Nephron progenitor cell (in vitro differentiated cells): ENCODE measurements at regions not wholly inside any gene's neighbourhood (a gene's known extent, or its start where the extent isn't known, plus 50 kb on each side); places are given as distances from the start of the nearest gene placed in this dataset.

Experiments
- DNase-seq: peaks from one replicate; pipeline ENCODE4 v3.0.0; 2021
- H3K27ac Mint-ChIP-seq: 2 replicates; pipeline ENCODE4 v1.8.0; 2021; ENCODE audit warnings: mild to moderate bottlenecking, moderate library complexity, mixed read lengths
- H3K27me3 Mint-ChIP-seq: 2 replicates; pipeline ENCODE4 v1.8.0; 2021; ENCODE audit warnings: mild to moderate bottlenecking, low read depth, mixed read lengths; ENCODE audit not compliant: poor library complexity
- H3K36me3 Mint-ChIP-seq: 2 replicates; pipeline ENCODE4 v1.8.0; 2021; ENCODE audit warnings: low read depth, mixed read lengths
- H3K4me1 Mint-ChIP-seq: 2 replicates; pipeline ENCODE4 v1.8.0; 2021; ENCODE audit warnings: mixed read lengths
- H3K4me3 Mint-ChIP-seq: 2 replicates; pipeline ENCODE4 v1.8.0; 2021; ENCODE audit warnings: mild to moderate bottlenecking, moderate library complexity, mixed read lengths
- H3K9me3 Mint-ChIP-seq: 2 replicates; pipeline ENCODE4 v1.8.0; 2021; ENCODE audit warnings: mild to moderate bottlenecking, moderate library complexity, mixed read lengths
- TF ChIP-seq, protein P1 (sequence below): fragments of 200-600 bp; sonication (generic); IDR thresholded peaks from 2 replicates; pipeline ENCODE4 v1.5.0; 2021; ENCODE audit warnings: antibody characterized with exemption

- H3K27ac Mint-ChIP-seq, result peak overlapping the region; percentile 98
- H3K9me3 Mint-ChIP-seq, result peaks cover 23% of the 10 kb centered on the region
- peaks cover 3% of the 10 kb centered on the region for H3K27me3 Mint-ChIP-seq
- DNase-seq, result no peak
- TF ChIP-seq, protein P1, sequence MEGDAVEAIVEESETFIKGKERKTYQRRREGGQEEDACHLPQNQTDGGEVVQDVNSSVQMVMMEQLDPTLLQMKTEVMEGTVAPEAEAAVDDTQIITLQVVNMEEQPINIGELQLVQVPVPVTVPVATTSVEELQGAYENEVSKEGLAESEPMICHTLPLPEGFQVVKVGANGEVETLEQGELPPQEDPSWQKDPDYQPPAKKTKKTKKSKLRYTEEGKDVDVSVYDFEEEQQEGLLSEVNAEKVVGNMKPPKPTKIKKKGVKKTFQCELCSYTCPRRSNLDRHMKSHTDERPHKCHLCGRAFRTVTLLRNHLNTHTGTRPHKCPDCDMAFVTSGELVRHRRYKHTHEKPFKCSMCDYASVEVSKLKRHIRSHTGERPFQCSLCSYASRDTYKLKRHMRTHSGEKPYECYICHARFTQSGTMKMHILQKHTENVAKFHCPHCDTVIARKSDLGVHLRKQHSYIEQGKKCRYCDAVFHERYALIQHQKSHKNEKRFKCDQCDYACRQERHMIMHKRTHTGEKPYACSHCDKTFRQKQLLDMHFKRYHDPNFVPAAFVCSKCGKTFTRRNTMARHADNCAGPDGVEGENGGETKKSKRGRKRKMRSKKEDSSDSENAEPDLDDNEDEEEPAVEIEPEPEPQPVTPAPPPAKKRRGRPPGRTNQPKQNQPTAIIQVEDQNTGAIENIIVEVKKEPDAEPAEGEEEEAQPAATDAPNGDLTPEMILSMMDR, result no peak
- H3K4me3 Mint-ChIP-seq, result no peak overlapping the region
- peaks cover 78% of the 10 kb centered on the region for H3K4me1 Mint-ChIP-seq
- H3K36me3 Mint-ChIP-seq, result peaks cover 10% of the 10 kb centered on the region
Measured at GRCh38 chr9:88747768-88748167, 212.8 kb downstream of the NXNL2 start.

GRCh38 chr9:88748566-88749261, 213.7 kb downstream of the NXNL2 start:
- Mint-ChIP-seq H3K4me3 (peak overlapping the region; percentile 42), H3K4me1 (peaks cover 79% of the 10 kb centered on the region), H3K36me3 (peaks cover 10% of the 10 kb centered on the region), H3K27me3 (peaks cover 3% of the 10 kb centered on the region), H3K9me3 (peaks cover 23% of the 10 kb centered on the region), H3K27ac (peak overlapping the region; percentile 98)
- no peak for DNase-seq
- TF ChIP-seq, protein P1, result no peak

DNA sequence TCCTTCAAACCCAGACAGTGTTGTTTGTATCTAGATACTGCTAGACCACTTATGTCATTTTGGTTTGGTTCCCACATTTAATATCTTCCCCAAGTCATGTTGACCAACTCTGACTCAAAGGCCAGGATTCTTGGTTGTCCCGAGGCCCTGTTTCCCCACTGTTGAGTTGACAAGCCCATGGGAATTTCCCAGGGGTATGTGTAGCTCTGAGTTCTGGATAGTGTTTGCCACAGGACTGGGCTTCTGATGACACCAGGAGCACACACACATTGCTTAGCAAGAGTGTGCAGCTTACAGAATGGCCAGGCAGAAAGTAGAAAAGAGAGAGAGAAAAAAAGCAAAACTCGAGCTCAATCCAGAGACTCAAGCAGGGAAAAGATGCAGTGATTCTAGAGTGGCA, 214.4 kb downstream of the NXNL2 start:
- TF ChIP-seq, protein P1, result no peak
- H3K27ac Mint-ChIP-seq, result peak overlapping the region; percentile 98
- peaks cover 10% of the 10 kb centered on the region for H3K36me3 Mint-ChIP-seq
- H3K4me3 Mint-ChIP-seq, result no peak overlapping the region
- H3K4me1 Mint-ChIP-seq, result peaks cover 79% of the 10 kb centered on the region
- DNase-seq, result no peak
- H3K9me3 Mint-ChIP-seq, result peaks cover 23% of the 10 kb centered on the region
- peaks cover 3% of the 10 kb centered on the region for H3K27me3 Mint-ChIP-seq

- Mint-ChIP-seq H3K27me3 (peaks cover 3% of the 10 kb centered on the region), H3K27ac (peak overlapping the region; percentile 54), H3K36me3 (peaks cover 10% of the 10 kb centered on the region), H3K4me3 (no peak overlapping the region), H3K9me3 (peaks cover 23% of the 10 kb centered on the region), H3K4me1 (peaks cover 79% of the 10 kb centered on the region)
- no peak for DNase-seq
- TF ChIP-seq, protein P1, result no peak
Measured at GRCh38 chr9:88750832-88751360, 215.9 kb downstream of the NXNL2 start.

- H3K4me3 Mint-ChIP-seq, result no peak overlapping the region
- H3K4me1 Mint-ChIP-seq, result peaks cover 71% of the 10 kb centered on the region
- peaks cover 23% of the 10 kb centered on the region for H3K9me3 Mint-ChIP-seq
- no peak for DNase-seq
- TF ChIP-seq, protein P1, result no peak
- H3K36me3 Mint-ChIP-seq, result peaks cover 10% of the 10 kb centered on the region
- H3K27ac Mint-ChIP-seq, result no peak overlapping the region
- H3K27me3 Mint-ChIP-seq, result peaks cover 3% of the 10 kb centered on the region
Measured at GRCh38 chr9:88751781-88752180, 216.8 kb downstream of the NXNL2 start.
